Activated naive CD8-positive, alpha-beta T cell treated with anti-CD3 and anti-CD28 coated beads, Interleukin-2, amount 10 ng/mL, durations not matched to agents 7 days and 5 days (primary cell): ENCODE measurements at regions not wholly inside any gene's neighbourhood (a gene's known extent, or its start where the extent isn't known, plus 50 kb on each side); places are given as distances from the start of the nearest gene placed in this dataset.

Experiments
- ATAC-seq: fragments of 150-1000 bp; cut with Tn5 transposase; one replicate; pipeline ENCODE4 v1.10.0; 2021; ENCODE audit warnings: low read depth, moderate library complexity
- POLR2A ChIA-PET: fragments of 350-600 bp; sonication (Branson Sonifier 250); formaldehyde crosslinking; loops from one replicate; lab custom pipeline; 2021; ENCODE audit warnings: antibody characterized with exemption; lab: Charles Lee
- DNase-seq: peaks from one replicate; pipeline ENCODE4 v3.0.0; 2021
- H3K27ac Mint-ChIP-seq: one replicate; pipeline ENCODE4 v1.8.0; 2022; ENCODE audit warnings: mild to moderate bottlenecking, mixed read lengths
- H3K27me3 Mint-ChIP-seq: one replicate; pipeline ENCODE4 v1.8.0; 2022; ENCODE audit warnings: mild to moderate bottlenecking, moderate library complexity, mixed read lengths
- H3K36me3 Mint-ChIP-seq: one replicate; pipeline ENCODE4 v1.8.0; 2021; ENCODE audit warnings: mild to moderate bottlenecking, mixed read lengths
- H3K4me1 Mint-ChIP-seq: one replicate; pipeline ENCODE4 v1.8.0; 2021; ENCODE audit warnings: mixed read lengths
- H3K4me3 Mint-ChIP-seq: one replicate; pipeline ENCODE4 v1.8.0; 2022; ENCODE audit warnings: mild to moderate bottlenecking, moderate library complexity, mixed read lengths
- H3K9me3 Mint-ChIP-seq: one replicate; pipeline ENCODE4 v1.8.0; 2021; ENCODE audit warnings: mixed read lengths

DNA sequence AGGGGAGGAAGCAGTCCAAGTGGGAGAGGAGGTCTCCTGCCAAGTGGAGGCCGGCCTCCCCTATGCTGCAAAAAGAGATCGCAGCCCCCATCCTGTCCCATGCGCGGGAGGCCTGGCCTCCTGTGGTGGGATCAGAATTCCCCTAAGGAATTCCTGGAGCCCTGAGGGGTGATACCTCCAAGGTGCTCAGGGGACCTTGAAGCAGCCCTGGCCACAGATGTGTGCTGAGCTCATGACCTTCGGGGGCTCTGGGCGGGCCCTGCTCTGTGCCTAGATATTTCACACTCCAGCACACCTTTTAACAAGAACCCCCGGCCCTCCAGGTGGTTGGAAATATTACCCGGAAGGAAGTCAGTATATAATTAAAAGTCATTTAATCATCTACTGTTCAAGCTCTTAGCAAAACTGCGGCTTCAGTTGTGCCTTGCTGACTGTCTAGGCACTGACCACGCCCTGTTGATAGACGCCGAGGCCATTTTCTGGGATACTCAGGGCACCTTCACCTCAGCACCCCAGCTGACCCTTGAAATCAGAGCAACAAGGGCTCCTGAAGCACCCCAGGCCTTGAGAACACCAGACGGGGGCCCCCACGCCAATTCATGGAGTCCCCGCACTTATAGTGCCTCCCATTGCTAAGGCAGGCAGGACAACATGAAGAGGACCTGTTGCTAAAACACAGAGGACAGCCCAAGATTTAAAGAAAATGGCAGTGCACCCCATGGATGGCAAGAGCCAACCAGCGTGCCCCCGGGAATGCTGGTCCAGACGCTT lies 119.1 kb downstream of the NDUFA10 start:
- H3K4me3 Mint-ChIP-seq, result no peak overlapping the region
- no peaks in the 10 kb centered on the region for H3K36me3 Mint-ChIP-seq
- POLR2A ChIA-PET, result no interaction called here
- ATAC-seq, result no peak
- H3K9me3 Mint-ChIP-seq, result peaks cover 4% of the 10 kb centered on the region
- H3K27ac Mint-ChIP-seq, result no peak overlapping the region
- peaks cover 4% of the 10 kb centered on the region for H3K27me3 Mint-ChIP-seq
- DNase-seq, result no peak
- H3K4me1 Mint-ChIP-seq, result peaks cover 7% of the 10 kb centered on the region

DNA sequence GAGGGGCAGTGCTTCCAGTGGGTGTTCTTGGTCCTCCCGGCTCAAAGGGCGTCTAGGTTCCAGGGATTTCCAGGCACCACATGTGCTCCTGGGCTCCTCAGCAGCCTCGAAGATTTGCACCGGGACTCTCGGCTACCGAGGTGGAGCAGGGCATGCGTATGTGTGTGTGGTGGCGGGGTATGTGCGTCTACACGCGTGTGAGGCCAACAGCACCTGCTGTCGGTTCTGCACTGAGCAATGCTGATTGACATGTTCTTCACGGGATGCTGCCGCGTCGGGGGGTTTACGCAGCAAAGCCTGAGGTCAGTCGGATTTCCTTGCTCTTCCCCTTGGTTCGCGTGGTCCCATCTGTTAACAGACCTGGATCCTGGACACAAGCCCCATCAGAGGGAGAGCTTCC lies 119.8 kb downstream of the NDUFA10 start:
- POLR2A ChIA-PET, result no interaction called here
- H3K4me1 Mint-ChIP-seq, result peaks cover 2% of the 10 kb centered on the region
- H3K4me3 Mint-ChIP-seq, result no peak overlapping the region
- no peak overlapping the region for H3K27ac Mint-ChIP-seq
- no peak for DNase-seq
- no peak for ATAC-seq
- H3K36me3 Mint-ChIP-seq, result no peaks in the 10 kb centered on the region
- H3K9me3 Mint-ChIP-seq, result peaks cover 4% of the 10 kb centered on the region
- peaks cover 4% of the 10 kb centered on the region for H3K27me3 Mint-ChIP-seq

DNA sequence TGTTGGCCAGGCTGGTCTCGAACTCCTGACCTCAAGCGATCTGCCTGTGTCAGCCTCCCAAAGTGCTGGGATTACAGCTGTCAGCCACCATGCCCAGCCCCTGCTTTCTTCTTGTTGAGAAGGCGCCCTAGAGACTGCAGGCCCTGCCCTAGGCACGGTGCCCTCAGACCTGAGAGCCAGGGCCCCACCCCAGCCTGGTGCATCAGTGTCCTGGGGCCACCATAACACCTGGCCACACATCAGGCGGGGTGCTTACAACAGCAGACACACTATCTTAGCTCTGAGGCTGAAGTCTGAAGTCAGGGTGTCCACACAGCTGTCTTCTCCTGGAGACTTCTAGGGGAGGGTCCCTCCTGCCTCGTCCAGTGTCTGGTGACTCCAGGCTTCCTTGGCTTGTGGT lies 120.6 kb downstream of the NDUFA10 start:
- peaks cover 4% of the 10 kb centered on the region for H3K27me3 Mint-ChIP-seq
- H3K4me3 Mint-ChIP-seq, result no peak overlapping the region
- POLR2A ChIA-PET, result no interaction called here

DNA sequence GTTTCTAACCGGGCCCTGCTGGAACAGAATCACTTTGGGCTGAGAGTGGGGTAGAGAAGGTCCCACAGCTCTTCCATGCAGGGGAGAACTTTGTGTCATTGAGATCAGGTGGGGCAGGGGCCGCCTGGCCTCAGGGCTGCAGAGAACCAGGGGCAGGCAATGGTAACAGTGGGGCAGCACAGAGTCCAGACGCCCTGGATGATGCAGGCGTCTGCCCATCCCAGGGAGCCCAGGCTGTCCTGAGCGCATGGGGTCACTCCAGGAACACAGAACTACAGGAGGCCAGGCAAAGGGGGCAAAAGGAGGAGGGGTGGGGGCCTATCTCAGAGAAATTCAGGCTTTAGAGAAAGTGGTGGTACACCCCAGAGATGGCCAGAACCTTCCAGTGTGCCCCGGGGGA lies 121.3 kb downstream of the NDUFA10 start:
- ATAC-seq, result no peak
- Mint-ChIP-seq H3K27ac (no peak overlapping the region), H3K4me3 (no peak overlapping the region), H3K9me3 (peaks cover 4% of the 10 kb centered on the region), H3K27me3 (peaks cover 4% of the 10 kb centered on the region), H3K4me1 (no peaks in the 10 kb centered on the region), H3K36me3 (no peaks in the 10 kb centered on the region)
- POLR2A ChIA-PET, result no interaction called here
- no peak for DNase-seq

More for the DNA sequence above, 120.6 kb downstream of the NDUFA10 start:
- Mint-ChIP-seq H3K9me3 (peaks cover 4% of the 10 kb centered on the region), H3K4me1 (no peaks in the 10 kb centered on the region), H3K27ac (no peak overlapping the region), H3K36me3 (no peaks in the 10 kb centered on the region)
- DNase-seq (no peak), ATAC-seq (no peak)

DNA sequence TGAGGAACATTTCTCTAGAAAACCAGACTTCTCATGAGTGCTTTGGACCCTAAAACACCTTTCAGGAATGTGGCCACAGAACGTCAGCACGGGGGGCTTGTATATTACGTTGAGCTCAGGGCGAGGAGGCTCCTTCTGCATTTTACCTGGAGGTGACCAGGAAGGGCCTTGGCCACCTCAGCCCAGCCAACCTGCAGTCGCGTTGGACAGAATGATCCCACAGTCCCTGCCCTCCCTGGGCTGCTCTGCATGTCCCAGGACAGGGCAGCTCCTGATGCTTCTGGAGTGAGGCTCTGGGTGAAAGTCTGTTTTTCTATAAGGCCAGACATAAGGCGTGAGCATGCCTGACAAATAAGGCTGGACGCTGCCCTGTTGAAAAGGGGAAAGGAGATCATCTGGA lies 121.9 kb downstream of the NDUFA10 start:
- Mint-ChIP-seq H3K36me3 (no peaks in the 10 kb centered on the region), H3K27me3 (peaks cover 4% of the 10 kb centered on the region), H3K4me3 (no peak overlapping the region), H3K9me3 (peaks cover 4% of the 10 kb centered on the region), H3K4me1 (no peaks in the 10 kb centered on the region), H3K27ac (no peak overlapping the region)
- DNase-seq (no peak), ATAC-seq (no peak)
- POLR2A ChIA-PET, result no interaction called here

DNA sequence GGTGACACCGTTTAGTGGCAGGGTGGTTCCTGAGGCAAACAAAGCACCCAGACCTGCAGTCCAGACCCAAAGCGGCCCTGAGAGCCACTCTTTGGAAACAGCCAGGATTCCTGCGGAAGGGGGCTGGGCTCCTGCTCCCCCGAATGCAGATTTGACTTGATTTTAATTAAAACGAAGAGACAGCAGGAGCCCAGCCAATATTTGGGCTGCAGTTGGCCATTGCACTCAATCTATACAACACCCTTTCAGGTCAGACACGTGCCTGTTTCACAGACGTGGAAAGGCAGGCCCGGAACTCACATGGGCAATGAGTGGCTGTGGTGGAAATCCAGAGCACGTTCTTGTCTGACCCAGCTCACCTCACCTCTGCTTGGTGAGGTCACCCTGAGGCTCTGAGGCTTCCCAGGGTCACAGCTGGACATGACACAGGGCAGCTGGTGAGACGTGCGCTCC lies 122.4 kb downstream of the NDUFA10 start:
- Mint-ChIP-seq H3K27ac (no peak overlapping the region), H3K4me3 (no peak overlapping the region), H3K4me1 (no peaks in the 10 kb centered on the region), H3K9me3 (peaks cover 4% of the 10 kb centered on the region), H3K27me3 (peaks cover 4% of the 10 kb centered on the region), H3K36me3 (no peaks in the 10 kb centered on the region)
- no peak for ATAC-seq
- POLR2A ChIA-PET, result no interaction called here
- DNase-seq, result no peak

DNA sequence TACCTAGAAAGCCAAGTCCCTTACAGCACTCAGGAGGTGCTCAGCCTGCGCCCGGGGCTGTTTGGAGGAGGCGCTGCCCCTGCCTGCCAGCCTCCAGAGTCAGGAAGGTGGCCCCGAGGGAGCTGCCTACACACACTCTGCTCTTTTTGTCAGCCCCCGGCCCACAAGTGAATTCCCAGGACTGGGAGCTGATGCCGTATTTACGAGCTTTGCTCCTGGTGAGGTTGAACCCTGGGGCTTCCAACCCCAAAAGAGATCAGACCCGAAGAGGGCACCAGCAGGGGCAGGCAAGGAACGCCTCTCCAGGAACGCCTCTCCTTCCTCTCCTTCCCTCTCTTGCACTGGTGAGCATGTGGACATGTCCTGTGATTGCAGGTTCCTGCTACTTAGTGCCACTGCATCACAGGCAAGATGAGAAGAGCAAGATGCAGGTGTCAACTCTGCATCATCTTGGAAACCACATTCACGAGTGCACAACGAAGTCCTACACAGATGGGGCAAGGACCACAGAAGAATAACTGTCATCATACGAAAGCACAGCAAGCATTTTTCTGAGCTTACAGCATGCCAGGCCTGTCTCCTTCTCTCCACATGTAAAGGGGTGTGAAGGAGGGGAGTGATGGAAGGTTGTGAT lies 126.7 kb downstream of the NDUFA10 start:
- no peak for DNase-seq
- POLR2A ChIA-PET, result no interaction called here
- Mint-ChIP-seq H3K27ac (no peak overlapping the region), H3K27me3 (peaks cover 12% of the 10 kb centered on the region), H3K4me1 (no peaks in the 10 kb centered on the region), H3K36me3 (no peaks in the 10 kb centered on the region), H3K4me3 (no peak overlapping the region), H3K9me3 (no peaks in the 10 kb centered on the region)
- ATAC-seq, result no peak

DNA sequence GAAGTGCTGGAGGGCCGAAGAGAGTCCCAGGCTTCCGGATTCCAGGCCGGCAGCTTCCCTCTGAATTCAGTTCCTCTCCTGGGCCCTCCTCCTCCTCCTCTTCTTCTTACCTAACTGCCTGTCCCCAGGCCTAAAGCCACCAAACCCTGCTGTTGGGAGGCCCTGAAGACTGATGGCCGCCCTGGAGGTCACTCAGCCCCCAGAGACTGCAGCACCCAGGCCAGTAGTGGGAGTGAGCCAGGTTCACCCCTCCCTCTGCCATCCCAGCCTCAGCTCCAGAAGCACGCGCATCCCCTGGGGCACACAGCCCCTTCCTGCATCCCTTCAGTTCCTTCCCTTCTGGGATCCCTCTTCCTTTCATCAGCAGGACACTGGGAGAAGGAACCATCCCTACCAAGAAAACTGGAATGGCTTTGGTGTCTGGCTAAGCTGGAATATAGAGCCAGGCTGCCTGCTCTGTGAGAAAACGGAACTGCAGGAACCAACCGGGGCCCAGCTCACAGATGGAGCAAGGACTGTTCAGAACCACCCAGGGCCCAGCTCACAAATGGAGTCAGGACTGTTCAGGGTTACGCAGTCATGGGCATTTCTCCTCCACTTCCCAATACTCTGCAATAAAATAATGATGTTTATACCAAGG lies 127.4 kb downstream of the NDUFA10 start:
- Mint-ChIP-seq H3K9me3 (no peaks in the 10 kb centered on the region), H3K27ac (no peak overlapping the region), H3K36me3 (no peaks in the 10 kb centered on the region), H3K4me3 (no peak overlapping the region), H3K27me3 (peaks cover 12% of the 10 kb centered on the region), H3K4me1 (no peaks in the 10 kb centered on the region)
- POLR2A ChIA-PET, result no interaction called here
- no peak for DNase-seq
- ATAC-seq, result no peak

DNA sequence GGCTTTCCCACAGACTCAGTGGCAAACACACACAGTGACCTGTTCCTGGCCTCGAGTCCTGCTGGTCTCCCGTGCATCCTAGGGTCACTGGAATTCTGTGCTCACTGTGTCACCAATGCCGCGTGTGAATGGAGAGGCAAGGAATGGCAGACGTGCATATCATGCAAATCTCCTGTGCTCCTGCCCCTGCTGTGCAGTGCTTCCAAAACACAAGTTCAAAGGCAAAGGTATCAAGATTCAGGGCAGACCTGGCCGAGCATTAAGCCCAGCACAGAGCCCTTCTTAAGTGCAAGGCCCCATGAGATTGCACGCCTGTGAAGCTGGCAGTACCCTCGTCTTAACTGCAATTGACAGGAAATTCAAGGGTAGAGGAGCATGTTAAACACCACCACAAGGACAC lies 129.1 kb downstream of the NDUFA10 start:
- H3K36me3 Mint-ChIP-seq, result no peaks in the 10 kb centered on the region
- no peaks in the 10 kb centered on the region for H3K9me3 Mint-ChIP-seq
- no peak overlapping the region for H3K27ac Mint-ChIP-seq
- ATAC-seq (no peak), DNase-seq (no peak)
- POLR2A ChIA-PET, result no interaction called here
- no peaks in the 10 kb centered on the region for H3K4me1 Mint-ChIP-seq
- peaks cover 8% of the 10 kb centered on the region for H3K27me3 Mint-ChIP-seq
- no peak overlapping the region for H3K4me3 Mint-ChIP-seq

DNA sequence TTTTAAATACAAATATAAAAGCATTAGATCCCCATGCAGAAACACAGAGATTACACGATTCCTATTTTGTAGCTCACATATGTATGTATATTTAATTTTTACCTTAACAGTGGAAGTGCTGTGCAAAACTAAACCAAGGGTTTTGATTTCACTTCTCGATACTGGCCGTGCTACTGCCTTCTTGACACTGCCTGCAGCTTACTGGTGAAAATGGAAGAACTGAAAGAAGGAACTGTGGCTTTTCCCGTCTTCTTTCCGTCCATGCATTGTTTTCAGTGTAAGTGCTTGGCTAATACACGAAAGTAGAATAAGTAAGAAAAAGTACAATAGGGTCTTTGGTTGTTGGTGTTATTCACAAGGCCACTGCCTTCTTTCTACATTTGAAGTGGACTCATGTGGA lies 129.5 kb downstream of the NDUFA10 start:
- H3K4me3 Mint-ChIP-seq, result no peak overlapping the region
- H3K9me3 Mint-ChIP-seq, result no peaks in the 10 kb centered on the region
- H3K27ac Mint-ChIP-seq, result no peak overlapping the region
- H3K4me1 Mint-ChIP-seq, result no peaks in the 10 kb centered on the region
- no peaks in the 10 kb centered on the region for H3K36me3 Mint-ChIP-seq
- ATAC-seq (no peak), DNase-seq (no peak)
- POLR2A ChIA-PET, result no interaction called here
- peaks cover 8% of the 10 kb centered on the region for H3K27me3 Mint-ChIP-seq

DNA sequence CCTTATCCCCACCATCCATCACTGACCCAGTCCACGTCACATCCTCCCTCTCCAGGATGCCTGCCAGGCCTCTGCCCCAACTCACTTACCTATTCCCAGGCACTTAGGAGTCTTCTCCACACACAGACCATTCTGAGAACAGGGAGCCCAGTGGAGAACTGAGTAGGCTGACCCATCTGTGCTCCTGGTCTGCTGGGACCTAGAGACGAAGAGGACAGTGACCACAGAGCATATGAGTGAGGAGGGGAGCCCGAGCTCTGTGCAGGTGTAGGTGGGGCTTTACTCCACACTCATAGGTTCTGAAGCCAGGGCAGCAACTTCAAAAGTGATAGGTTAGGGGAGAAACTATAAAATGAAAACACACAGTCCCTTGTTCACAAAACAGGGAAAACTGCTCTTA lies 130.0 kb downstream of the NDUFA10 start:
- no peak overlapping the region for H3K27ac Mint-ChIP-seq
- H3K4me1 Mint-ChIP-seq, result no peaks in the 10 kb centered on the region
- ATAC-seq (no peak), DNase-seq (no peak)
- H3K27me3 Mint-ChIP-seq, result peaks cover 8% of the 10 kb centered on the region
- H3K4me3 Mint-ChIP-seq, result no peak overlapping the region
- no peaks in the 10 kb centered on the region for H3K36me3 Mint-ChIP-seq
- no peaks in the 10 kb centered on the region for H3K9me3 Mint-ChIP-seq
- POLR2A ChIA-PET, result no interaction called here

DNA sequence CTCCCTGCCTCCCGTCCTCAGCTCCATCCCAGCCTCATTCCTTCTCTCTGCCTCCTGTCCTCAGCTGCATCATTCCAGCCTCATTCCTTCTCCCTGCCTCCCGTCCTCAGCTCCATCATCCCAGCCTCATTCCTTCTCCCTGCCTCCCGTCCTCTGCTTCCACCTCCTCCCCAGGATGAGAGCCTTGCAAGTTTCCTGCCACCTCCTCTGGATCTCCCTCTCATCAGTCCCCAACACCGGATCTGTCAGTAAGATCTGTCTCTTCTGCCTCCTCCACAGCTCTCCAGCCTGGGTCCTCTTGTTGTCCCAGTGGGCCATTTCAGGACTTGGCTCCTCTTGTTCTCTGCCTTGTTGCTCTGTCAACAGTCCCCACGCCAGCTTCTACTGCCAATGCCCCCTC lies 130.9 kb downstream of the NDUFA10 start:
- Mint-ChIP-seq H3K4me1 (no peaks in the 10 kb centered on the region), H3K27me3 (peaks cover 8% of the 10 kb centered on the region), H3K36me3 (no peaks in the 10 kb centered on the region), H3K27ac (no peak overlapping the region), H3K4me3 (no peak overlapping the region), H3K9me3 (no peaks in the 10 kb centered on the region)
- POLR2A ChIA-PET, result no interaction called here
- DNase-seq, result no peak
- no peak for ATAC-seq

DNA sequence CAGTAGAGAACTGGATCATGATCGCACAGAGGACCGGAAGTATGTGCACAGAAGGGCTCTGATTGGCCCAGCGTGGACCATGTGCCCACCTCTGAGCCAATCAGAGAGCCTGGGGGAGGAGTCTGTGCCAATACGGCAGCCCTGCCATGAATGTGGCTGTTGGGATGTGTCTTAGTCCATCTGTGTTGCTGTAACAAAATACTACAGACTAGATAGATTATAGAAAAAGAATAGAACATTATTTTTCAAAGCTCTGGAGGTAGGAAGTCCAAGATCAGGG lies 132.0 kb downstream of the NDUFA10 start:
- Mint-ChIP-seq H3K9me3 (no peaks in the 10 kb centered on the region), H3K4me1 (no peaks in the 10 kb centered on the region), H3K36me3 (no peaks in the 10 kb centered on the region), H3K27ac (no peak overlapping the region), H3K27me3 (peaks cover 10% of the 10 kb centered on the region), H3K4me3 (no peak overlapping the region)
- DNase-seq (no peak), ATAC-seq (no peak)
- POLR2A ChIA-PET, result no interaction called here
